OCI-LY1 (cell line): ENCODE measurements at regions not wholly inside any gene's neighbourhood (a gene's known extent, or its start where the extent isn't known, plus 50 kb on each side); places are given as distances from the start of the nearest gene placed in this dataset.

Experiments
- CTCF ChIP-seq: fragments of 200-600 bp; sonication (generic), shearing (Covaris generic); IDR thresholded peaks from 2 replicates; pipeline ENCODE4 v1.5.1; 2017; ENCODE audit warnings: mild to moderate bottlenecking, antibody characterized with exemption, low read length, moderate library complexity, mixed read lengths
- EZH2 ChIP-seq: fragments of 200-600 bp; sonication (generic), shearing (Covaris generic); IDR thresholded peaks from 2 replicates; pipeline ENCODE4 v1.8.0; 2017; ENCODE audit warnings: borderline replicate concordance, mixed run types, mild to moderate bottlenecking, antibody characterized with exemption, low read length, moderate library complexity, mixed read lengths

- TF ChIP-seq CTCF (no peak), EZH2 (no peak)
These were observed 883.5 kb downstream of the SORCS1 start for GRCh38 chr10:106280896-106281460.
